GM18868 (cell line): ENCODE measurements at regions not wholly inside any gene's neighbourhood (a gene's known extent, or its start where the extent isn't known, plus 50 kb on each side); places are given as distances from the start of the nearest gene placed in this dataset.
"Not testable (repeated sequence)": the region's sequence is repeated elsewhere in the genome, so short reads cannot be mapped to it uniquely, and the experiment has no call there.

ENCODE experiments used
- ATAC-seq: cut with Tn5 transposase; IDR thresholded peaks from one replicate; pipeline ENCODE4 v1.9.1; 2021; ENCODE audit warnings: mild to moderate bottlenecking, moderate library complexity; ENCODE audit not compliant: unreplicated experiment

DNA sequence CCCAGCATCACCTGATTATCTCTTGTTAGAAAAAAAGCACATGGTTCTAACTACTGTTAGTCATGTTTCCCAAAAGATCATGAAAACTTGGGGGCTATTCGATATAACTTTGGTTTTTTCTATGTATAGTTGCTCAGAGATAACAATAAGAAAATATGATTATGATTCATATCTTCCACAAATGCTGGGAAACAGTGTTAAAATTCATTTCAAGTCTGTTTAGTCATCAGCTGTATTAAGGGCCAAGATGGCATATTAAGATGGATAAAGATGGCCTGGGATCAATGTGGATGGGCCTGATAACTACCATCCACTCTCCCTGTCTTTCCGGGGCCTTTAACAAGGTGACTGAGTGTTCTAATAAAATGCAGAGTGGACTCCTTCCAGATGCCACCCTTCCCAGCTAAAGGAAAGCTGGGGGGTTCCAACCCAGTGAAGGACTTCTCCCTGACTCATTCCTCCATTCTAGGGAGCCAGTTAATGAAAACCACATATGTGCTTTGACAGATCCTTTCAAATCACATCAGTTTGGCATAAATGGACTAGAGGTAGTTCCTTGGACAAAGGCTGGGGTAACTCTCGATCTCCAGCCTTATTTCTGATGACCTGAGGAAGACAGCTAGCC is 221.6 kb downstream of the VAPA start:
- no peak for ATAC-seq

DNA sequence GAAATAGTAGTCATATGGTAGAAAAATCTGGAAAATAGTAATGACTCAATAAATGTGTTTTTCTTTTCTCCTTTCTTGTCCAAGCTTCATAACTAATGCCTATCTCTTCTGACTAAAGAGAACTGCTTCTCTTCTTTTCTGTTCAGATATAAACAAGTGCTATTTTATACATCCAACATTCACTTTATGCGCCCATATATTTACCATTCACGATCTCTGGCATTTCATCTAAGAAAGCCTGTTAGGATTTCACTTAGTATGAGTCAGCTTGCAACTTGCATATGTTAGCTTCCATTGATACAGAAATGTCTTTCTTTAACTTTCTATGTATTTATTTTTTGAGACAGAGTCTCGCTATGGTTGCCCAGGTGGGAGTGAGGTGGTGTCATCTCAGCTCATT is 224.9 kb downstream of the VAPA start:
- no peak for ATAC-seq

DNA sequence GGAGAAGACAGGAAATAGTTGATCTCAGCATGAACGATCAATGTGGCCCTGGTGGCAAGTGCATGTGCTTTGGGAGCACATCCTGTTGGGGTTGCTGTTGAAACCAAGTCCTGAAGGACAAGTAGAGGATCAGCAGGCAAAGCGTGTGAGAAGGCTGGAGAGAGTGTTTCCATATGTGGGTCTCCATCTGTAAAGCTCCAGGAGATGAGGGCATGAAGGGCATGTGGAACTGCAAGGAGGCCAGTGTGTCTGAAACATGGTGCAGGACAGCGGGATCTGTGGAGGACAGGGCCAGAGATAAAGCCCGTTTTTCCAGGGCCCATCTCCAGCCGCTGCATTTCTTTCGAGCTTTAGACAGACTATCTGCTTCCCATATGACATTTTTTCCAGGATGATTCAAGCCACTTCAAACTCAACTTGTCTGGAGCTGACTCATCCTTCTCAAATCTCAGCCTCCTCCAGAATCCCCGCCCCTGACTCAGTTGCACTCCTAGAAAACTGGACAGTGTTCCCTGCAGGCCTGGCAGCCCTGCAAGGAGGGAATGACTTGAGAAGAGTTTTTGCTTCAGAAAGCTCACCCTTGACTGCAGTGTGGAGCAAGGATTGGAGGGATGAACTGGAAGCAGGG is 226.1 kb downstream of the VAPA start:
- ATAC-seq = no peak

DNA sequence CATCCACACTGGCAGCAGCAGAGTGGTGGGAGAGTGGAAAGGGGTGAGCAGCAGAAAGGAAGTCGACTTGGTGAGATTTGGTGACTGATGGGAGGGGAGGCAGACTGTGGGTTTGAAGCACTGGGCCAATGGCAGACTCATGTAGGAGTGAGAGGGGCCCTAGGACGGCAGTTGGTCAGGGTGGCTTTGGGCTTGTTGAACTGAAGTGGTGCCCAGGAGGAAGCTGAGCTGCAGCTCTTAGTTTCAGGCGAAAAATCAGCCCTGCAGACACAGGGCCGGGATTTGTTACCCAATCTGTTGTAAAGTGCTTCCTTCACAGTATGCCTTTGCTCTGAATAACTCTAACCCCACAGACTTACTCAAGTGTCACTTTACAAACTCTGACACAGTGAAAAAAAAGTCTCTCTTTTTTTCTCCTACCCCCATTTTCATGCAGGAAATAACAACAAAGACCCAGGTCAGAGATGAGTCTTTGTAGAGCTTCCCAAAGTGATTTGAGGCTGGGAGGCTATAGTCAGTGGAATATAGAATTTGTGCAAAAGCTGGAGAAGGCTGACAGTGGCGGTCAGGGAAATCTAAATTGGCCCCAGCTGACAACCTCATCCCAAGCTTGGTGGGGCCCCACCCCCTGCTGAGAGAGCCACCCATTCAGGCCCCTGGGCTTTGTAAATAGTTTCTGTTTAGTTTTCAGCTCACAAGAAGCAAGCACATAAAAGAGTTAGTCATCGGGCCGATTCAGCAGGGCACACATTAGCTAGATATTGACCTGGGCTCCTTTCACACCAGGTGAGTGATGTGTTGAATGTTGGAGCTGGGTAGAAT is 226.9 kb downstream of the VAPA start:
- no peak for ATAC-seq

DNA sequence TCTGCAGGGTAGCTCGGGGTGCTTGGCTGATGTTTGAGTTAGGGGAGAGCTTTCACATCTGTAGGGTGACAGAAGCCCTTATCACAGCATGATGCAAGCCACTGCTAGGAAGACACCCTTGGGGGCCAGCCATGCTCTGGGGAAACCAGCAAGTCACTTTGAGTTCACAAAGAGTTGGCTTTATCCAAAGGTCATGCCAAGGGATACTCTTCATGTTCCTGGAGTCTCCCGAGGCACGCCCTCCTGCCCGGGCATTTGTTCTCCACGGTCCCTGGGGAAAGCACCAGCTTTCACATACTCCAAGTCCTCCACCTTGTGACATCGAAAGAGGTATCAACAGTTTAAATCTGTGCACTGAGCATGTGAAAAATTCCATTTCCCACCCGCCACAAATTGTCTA is 227.7 kb downstream of the VAPA start:
- no peak for ATAC-seq

DNA sequence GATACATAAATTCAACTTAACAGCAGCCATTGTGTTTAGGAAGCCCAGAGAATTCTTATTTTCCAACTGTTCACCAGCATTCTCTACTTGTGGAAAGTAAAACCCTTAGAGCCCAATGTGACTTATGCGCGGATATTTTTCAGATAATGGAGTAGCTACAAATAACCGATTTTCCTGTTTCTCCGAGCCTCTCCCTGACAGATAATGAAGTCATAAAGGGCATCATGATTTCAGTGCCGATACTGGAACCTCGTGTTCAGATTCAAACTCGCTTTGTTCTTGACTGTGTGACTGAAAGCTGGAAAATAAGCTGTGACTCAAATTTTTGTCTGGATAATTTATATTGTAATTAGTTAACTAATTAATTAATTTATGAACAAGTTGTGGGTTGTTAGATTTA is 228.2 kb downstream of the VAPA start:
- ATAC-seq = no peak

DNA sequence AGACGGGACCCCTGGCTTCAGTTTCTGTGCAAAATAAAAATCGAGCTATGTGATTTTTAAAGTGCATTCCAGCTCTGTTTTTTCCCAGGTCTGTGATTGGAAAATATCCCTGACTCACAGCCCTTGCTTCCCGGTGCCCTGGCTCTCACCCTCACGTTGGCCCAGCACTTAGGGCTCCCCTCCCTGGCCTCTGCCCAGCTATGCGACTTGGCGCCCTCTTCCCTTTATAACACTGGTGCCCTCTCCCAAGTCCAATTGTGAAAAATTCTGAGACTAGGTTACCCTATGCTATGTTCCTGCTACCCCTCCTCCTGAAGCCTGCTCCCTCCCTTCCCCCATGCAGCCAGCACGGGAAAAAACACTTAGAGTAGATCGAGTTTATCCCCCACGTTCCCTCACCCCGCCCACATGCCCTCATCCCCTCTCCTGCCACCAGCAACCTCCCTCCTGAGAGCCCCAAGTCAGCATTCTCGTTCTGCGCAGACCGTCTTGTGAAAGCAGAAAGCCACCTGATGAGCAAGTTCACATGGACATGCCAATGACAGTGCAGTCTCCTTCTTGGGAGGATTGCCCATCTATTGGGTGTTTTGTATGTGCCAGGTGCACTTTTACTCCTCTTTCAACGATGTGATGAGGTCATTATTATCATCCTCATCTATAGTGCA is 228.8 kb downstream of the VAPA start:
- no peak for ATAC-seq

DNA sequence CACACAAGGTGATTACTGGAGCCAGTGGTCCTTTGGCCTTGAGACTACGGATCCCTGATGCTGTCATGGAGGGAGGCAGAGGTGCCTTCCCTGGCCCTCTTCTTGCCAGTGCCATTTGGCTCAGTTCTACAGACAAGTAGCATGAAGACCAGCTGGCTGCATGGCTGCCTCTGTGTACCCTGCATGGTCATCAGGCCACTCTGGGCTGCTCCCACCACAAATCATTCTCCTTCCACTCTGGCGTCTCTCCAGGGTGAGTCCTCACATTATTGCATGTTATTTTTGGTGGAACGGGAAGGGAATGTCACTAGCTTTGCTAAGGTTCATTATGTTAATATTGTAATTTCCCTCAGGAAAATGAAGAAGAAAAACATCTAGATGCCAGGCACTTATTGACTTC is 229.8 kb downstream of the VAPA start:
- no peak for ATAC-seq

DNA sequence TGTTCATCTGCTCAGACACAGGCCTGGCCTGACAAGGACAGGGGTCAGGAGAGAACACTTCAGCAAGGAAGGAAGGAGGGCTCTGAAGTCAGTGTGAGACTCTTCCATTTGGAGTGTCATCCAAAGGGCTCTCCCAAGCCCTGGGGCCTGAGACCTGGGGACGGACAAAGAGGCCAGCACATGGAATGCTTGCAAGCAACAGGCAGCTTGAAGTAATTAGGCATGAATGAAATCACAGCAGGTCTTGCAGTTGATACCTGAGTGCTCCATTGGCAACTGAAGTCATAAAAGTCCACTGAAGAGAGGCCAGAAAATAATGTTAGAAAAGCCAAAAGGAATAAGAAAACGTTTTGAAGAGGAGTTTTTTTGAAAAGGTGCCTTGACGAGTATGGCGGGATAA is 231.7 kb downstream of the VAPA start:
- no peak for ATAC-seq

DNA sequence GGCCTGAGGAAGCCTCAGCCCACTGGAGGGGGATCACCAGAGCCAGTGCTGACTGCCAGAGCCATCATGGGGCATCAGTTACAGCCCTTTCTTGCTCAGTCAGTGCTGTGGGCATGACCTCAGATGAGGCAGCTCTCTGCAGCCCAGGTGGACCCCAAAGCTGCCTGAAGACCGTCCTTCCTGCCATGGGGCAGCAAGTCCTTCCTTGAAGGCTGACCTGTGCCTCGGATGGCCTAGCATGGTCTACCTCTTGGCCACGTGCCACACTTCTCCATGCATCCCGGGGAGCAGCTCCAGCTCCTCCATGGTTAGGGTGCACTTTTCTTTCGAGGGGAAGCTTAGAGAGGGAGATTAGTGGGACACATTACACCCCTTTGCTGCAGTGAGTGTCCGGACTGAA is 233.4 kb downstream of the VAPA start:
- ATAC-seq = no peak

DNA sequence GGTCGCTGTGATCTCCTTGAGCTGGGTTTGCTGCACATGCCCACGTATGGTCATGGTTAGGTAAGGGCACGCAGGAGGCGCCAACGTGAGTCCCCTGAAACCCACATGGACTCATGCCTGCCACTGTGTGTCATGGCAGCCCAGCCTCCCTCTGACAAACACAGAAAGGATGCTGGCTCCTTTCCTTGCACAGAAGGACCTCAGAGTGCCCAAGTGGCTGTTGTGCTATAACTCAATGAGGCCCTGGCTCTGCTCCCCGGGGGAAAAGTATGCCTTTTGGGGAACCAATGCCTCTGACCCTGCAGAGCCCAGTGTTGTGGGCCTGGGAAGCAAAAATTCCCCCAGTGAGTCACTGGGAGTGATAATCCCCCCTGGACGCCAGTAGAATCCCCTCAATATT is 233.9 kb downstream of the VAPA start:
- no peak for ATAC-seq

DNA sequence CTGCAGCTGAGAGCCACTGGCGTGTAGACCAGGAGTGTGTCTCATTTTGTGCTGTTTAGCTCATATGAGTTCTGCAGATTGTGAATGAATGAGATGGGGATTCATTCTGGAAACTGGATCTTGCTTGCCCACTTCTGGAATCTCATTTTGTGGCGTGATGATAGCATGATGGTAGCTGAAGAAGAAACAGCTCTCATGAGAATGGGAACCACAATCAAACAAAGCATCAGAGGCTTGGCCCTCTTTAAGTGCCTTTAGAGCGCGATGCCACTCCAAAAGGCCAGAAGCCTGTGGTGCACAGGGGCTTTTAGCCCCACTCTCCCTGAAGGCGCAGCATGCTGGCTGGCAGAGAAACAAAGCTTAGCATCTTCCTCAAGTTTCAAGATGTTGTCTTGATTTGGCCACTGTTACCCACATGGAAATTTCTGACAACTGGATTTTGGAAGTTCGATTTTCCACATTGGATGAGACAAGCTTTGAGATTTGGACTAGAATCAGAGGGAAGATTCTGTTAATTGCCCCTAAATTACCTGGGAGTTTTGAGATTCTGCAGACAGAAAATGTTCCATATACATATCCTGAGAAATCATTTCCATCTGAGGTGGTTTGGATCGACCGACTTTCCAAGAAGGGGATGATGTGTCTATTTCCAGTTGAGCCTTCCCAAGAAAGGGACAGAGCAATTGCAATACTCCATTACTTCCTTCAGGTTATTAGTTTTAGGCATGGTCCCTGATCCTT is 234.5 kb downstream of the VAPA start:
- no peak for ATAC-seq

DNA sequence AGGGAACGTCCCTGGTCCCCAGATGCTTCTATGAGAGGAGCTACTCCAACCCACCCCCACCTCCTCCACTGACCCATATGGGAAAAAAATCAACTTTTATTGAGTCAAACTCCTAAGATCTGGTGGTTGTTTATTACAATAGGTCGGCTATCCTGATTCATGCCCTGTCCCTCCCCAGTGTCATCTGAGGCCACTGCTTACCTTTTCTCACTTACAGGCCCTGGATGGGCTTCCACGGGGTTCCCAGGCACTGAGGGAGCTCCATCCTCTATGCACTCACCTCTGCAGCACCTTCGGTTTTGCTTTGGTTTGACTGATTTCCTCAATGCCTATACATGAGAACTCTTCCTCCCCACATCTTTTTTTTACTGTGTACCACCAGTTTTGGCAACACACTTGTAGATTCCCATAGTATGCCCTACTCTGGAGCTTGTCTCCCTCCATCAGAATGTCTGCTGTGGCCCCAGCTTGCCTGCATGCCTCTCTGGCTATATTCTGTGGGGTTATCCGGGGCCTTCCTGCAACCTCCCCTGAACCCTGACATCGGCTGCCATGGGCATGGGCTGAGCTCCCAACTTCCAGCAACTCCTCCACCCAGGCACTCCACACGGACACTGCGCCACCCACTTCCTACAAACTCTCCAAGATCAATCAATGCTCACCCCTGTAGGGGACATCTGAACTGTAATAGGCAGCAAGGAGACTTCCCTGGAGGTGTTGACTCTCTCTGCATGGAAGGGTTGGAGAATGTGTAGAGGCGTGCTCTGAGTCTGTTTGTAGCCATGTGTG is 236.1 kb downstream of the VAPA start:
- ATAC-seq = no peak

DNA sequence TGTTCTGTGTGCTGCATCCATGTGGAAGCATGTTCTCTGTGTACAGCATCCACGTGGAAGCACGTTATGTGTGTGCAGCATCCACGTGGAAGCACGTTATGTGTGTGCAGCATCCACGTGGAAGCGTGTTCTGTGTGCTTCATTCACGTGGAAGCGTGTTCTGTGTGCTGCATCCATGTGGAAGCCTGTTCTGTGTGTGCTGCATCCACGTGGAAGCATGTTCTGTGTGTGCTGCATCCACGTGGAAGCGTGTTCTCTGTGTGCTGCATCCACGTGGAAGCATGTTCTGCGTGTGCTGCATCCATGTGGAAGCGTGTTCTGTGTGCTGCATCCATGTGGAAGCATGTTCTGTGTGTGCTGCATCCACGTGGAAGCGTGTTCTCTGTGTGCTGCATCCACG is 236.8 kb downstream of the VAPA start:
- ATAC-seq = not testable (repeated sequence)

DNA sequence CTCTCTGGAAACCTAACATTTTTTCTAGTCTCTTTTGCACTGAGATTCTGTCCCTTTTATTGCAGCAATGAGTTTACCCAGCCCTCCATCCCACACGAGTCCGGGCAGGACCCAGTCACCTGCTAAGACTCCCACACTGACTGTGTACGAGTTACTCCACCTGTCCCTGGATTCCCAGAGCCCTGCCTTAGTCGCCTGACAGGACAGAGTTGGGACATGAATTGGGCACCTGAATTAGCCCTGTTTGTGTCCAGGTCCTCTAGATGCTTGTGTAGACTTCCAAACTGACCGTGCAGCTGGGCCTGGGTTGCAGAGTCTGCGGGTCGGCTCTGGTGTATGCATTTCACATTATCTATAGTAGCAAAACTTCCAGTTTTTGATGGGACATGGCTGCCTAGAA is 238.7 kb downstream of the VAPA start:
- no peak for ATAC-seq

DNA sequence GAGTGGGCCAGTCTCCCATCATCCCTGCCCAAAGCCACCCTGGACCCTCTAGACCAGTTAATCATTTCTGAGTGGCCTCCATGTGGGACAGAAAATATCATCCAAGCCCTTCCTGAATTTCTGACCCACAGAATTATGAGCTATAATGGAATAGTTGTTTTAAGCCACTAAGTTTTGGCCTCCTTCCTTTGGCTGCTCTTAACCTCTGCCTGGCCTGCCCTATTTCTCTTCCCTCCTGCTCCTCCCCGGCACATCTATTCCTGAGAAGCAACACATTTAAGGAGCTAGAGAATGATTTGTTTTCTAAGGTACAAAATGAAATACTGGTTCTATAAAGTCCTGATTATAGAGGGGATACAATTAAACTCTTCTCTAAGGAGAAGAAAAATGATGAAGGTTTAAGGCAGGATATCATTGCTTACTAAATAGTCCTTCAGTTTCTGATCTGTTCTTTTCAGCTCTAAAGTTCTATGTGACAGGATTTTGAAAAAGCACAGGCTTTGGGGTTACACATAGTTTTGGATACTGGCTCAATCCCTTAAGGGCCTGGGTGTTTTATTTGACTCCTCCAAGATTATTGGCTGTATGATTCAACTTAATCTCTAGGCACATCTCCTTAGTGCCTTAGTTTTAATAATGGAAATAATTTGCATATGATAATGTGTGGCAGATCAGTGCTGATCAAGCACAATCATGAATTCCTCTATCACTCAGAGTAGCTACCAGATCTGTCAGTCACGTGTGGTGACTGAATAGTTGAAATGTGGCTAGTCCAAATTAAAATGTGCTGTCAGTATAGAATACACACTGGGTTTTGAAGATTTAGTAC is 240.3 kb downstream of the VAPA start:
- ATAC-seq = no peak

DNA sequence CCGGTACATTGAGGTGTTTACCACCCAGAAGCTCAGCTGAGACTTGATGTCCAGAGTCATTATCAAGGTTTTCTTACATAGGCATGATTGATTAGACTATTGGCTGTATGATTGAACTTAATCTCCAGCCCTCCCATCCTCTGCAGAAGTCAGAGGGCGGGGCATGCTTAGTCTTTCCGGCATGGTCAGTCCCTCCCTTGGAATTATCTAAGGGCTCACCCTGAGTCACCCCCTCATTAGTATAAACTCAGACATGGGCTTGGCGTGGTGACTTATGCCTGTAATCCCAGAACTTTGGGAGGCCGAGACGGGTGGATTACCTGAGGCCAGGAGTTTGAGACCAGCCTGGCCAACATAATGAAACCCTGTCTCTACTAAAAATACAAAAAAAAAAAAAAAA is 243.9 kb downstream of the VAPA start:
- ATAC-seq = no peak

DNA sequence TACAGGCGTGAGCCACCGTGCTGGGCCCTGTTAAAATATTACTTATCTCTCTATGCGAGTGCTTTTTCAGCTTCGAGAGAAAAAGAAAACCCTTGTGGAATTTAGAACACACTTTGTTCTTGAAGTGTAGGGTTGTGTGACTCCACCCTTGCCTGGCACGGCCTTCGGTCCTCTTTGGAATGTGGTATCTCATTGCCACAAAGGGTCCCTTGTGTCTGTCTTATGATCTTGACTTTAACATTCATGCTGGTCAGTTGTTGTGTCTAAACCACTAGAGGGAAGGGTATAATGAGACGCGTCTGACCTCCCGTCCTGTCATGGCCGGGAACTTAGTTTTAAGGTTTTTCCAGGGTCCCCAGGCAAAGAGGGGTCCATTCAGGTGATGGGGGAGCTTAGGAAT is 246.4 kb downstream of the VAPA start:
- no peak for ATAC-seq

DNA sequence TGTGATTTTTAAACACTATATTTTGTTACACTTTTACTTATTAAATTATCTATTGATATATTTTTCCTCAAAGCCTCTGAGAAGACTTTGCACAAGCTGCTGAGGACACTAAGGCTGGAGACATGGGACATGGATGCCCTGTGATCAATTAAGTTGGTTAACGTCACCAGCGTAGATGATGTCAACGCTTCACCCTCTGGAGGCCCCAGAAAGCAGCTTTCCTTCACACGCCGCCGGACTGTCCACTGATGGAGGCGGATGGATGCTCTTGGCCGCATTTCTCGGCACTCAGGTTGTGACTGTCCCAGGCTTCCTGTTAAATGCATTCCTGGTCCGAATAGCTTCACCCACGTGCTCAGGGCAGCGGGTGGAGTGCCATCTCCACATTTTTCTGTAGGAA is 247.5 kb downstream of the VAPA start:
- ATAC-seq = no peak
